ENCODE measurements at regions not wholly inside any gene's neighbourhood (a gene's known extent, or its start where the extent isn't known, plus 50 kb on each side); places are given as distances from the start of the nearest gene placed in this dataset.

DNA sequence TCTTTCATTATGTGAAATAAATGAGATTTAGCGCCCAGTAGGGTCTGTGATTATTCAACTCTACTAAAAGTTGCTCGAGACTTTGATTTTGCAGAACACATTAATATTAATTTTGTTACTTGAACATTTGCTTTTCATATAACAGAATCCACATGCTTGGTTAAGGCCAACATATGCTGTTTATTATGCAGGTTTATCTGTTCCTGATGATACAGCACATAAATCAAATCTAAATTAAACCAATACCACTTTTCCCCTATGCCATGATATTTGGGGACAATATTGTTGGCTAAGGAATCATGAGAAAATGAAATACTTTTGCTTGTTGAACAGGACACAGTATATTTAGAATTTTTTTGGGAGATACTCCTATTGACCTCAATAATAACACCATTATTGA lies 291.1 kb downstream of the USP25 start:
- no peak for DNase-seq

- DNase-seq = no peak
Observed at GRCh38 chr21:16022116-16022515, 292.3 kb downstream of the USP25 start.

DNA sequence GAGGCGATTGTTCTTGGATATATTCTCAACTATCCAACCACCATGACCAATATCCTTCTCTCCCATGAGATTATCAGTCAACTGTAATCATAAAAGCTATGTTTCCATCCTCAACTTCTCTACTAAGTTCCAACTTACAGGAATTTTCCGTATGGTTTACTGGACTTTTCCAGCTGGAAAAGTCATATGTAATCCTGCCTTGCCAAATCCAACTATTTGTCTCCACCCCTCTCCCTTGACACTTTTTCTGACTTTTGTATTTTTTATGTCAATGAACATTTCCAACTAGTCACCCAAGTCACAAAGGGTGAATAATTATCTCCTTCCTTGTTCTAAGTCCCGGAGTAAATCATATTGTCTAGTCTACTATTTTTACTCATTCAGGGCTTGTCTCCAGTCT lies 293.1 kb downstream of the USP25 start:
- no peak for DNase-seq

- DNase-seq = no peak
Observed at GRCh38 chr21:16028142-16028541, 298.4 kb downstream of the USP25 start.

GRCh38 chr21:16028941-16029464 lies 299.2 kb downstream of the USP25 start:
- DNase-seq = no peak

- DNase-seq = no peak
Observed at GRCh38 chr21:16033193-16033592, 303.4 kb downstream of the USP25 start.

GRCh38 chr21:16034446-16035190 lies 304.8 kb downstream of the USP25 start:
- no peak for DNase-seq

GRCh38 chr21:16037421-16037955 lies 307.7 kb downstream of the USP25 start:
- peak; percentile 15 for DNase-seq

DNA sequence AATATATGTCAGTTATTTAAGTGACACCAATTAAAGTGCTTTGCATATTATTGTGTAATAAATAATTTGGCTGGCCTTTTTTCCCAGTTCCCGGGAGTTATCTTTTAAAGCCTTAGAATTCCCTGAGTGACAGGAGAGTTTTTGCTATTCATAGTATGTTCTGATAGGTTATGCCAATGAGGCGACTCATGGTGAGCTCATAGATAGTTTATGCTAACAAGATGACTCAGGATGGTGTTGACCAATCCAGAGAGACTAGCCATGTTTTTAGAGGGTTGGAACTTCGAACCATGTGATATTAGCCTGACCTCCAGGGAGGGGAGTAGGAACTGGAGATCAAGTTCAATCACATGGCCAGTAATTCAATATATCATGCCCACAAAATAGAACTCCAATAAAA lies 310.8 kb downstream of the USP25 start:
- DNase-seq = no peak

DNA sequence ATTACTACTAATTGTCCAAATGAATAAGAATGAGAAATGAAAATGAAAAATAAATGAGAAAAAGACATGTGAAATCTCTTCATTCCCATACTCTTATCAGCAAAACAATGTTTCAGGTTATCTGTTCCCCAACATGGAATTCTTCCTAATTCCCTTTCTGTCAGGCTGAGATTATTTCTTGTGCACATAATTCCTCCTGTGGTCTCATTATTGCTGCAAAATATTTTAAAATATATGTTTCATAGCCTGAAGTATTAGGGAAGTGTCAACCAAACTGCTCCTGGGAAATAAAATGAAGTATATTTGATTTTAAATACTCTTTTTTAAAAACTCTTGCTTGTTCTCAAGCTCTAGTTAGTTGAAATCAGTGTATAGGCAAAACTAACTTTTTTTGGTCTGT lies 314.9 kb downstream of the USP25 start:
- no peak for DNase-seq

- DNase-seq = no peak
Observed at GRCh38 chr21:16046656-16047330, 317.0 kb downstream of the USP25 start.

DNA sequence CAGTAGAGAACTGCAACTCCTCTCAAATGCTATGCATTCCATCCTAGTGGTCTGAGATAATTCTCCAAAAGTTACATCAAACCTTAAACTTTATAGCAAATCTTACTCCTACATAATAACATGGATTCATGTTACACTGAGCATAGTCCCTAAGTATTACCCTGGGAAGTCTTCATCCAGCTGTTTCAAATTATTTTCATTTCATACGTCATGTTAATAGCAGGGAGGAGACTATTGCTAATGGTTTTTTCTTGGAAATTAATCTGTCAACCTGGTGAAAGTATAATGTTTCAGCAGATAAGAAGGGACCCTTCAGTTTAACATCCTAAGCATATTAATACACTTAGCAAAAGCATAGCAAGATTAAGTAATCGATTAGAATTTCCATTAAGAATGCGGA lies 318.1 kb downstream of the USP25 start:
- DNase-seq = no peak

- no peak for DNase-seq
Observed at GRCh38 chr21:16055014-16055413, 325.2 kb downstream of the USP25 start.

DNA sequence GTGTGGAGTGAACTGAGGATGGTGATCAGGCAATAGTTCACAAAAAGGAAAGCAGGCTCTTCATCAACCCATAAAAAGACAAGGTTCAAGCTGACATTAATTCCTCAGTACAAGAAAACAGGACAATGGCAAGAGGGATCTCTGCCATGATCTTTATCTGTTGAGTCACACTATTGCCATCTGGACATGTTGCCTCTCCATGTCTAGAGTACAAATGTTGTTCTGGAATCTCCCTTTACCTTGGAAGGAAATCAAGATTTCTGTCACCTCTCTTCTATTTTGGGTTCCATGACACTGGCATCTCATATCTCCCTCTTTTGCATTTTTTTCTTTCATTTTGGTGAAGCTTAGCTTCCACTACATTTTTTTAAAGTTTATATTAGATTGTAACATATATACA lies 329.1 kb downstream of the USP25 start:
- DNase-seq = no peak

- DNase-seq = no peak
Observed at GRCh38 chr21:16059981-16060380, 330.2 kb downstream of the USP25 start.

DNA sequence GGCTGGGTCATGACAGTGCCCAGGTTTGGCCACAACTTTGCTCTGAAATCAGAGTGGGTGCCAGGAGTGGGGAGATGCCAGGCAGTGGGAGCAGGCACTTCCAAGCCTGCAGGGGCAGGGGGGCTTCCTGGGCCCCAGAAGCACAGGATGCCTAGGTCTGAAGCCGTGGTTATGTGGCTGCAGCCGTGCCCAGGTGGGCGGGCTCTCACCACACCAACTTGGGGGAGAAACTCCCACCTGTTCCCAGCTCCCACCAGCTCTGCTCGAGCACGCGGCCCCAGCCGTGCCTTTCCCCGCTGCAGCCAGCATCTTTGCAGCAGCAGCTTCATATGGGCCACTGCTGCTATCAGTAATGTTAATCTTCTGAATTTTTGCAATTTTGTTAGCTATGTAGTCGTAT lies 331.4 kb downstream of the USP25 start:
- no peak for DNase-seq

- DNase-seq = no peak
Observed at GRCh38 chr21:16069178-16070112, 339.7 kb downstream of the USP25 start.

- DNase-seq = no peak
Observed at GRCh38 chr21:16070207-16070651, 340.4 kb downstream of the USP25 start.

DNA sequence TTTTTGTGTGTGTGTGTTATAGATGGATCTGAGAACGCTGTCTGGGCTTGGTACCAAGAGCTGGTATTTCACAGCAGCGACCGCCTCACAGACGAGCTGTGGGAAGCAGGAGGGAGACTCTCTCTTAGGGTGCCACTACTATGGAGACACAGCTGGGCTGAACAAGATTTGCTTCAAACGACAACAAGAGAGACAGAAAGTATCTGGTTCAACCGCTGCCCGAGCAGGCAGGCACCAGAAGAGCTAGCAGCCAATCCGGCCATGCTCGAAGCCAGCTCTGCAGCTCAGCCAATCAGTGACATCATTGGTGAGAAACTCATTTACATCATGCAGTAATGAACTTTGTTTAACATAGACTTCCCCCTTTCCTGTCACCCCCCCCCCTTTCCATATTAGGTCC lies 341.3 kb downstream of the USP25 start:
- no peak for DNase-seq

DNA sequence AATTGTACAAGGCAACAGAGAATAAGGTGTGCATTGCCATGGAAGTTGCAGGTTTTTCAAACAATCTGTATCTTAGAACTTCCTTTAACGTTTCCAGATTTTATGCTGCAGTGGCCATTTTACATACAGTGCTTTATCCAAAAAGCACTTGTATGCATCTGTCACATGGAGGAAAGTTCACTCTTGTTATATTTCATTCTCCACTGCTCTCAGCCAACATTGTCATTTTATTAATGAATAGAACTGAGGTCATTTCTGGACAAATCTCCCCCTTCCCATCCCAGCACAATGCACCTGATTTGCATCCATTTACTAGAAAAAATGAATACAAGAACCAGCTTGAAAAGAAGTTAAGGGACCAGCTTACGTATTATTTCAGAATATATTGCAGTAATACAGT lies 342.0 kb downstream of the USP25 start:
- no peak for DNase-seq

- no peak for DNase-seq
Observed at GRCh38 chr21:16072221-16072620, 342.4 kb downstream of the USP25 start.

DNA sequence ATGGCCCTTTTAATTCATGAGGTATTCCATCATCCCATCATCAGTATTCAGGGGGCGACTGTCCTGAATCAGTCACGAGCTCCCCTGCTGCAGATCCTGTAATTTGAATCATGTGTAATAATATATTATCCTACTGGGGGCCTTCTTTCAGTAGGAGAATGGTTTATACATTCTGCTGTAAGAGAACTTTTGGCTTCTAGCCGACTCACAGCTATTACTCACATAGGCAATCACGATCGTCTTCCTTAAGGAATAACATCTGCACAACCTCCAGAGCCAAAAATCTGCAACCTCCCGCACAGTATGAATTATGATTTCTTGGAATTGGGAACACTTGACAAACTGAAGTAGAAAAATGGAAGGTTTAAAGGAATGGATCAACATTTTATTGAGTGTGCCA lies 343.0 kb downstream of the USP25 start:
- DNase-seq = no peak

- no peak for DNase-seq
Observed at GRCh38 chr21:16073586-16073985, 343.8 kb downstream of the USP25 start.
